HG02759 (cell line): ENCODE measurements at regions not wholly inside any gene's neighbourhood (a gene's known extent, or its start where the extent isn't known, plus 50 kb on each side); places are given as distances from the start of the nearest gene placed in this dataset.
"Not testable (repeated sequence)": the region's sequence is repeated elsewhere in the genome, so short reads cannot be mapped to it uniquely, and the experiment has no call there.

Experiments
- ATAC-seq: cut with Tn5 transposase; IDR thresholded peaks from one replicate; pipeline ENCODE4 v1.9.1; 2021; ENCODE audit warnings: mild to moderate bottlenecking, moderate library complexity; ENCODE audit not compliant: unreplicated experiment

DNA sequence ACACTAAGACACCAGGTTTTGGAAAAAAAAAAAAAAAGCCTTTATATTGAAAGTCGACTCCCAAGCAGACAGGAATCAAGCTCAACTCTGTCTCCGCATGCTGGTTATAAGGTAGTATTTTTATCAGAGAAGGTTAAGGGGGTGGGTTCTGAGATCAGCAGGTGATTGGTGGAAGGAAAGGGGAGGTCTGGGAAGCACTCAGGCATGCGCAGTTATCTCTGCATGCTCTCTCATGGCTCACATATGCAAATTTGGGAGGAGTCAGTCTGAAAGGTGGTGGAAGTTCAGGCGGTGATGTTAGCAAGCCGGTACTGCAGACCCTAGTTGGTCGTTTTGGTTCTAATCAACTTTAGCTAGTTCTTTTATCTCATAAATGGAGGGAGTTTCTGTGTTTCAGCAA, 357.6 kb upstream of the C16orf82 start:
- ATAC-seq, result no peak

DNA sequence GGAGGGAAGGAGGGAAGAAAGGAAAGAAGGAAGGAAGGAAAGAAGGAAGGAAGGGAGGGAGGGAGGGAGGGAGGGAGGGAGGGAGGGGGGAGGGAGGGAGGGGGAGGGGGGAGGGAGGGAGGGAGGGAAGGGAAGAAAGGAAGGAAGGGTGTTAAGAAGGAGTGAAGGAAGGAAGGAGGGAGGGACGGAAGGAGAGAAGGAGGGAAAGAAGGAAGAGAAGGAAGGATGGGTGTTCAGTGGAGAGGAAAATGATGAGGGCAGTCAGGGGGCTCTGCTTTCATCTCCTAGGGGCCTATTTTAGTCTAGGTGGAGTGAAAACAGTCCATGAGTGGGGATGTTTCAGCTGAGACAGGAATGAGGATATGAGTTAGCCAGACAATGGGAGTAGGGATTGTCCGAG, 357.0 kb upstream of the C16orf82 start:
- ATAC-seq, result no peak

DNA sequence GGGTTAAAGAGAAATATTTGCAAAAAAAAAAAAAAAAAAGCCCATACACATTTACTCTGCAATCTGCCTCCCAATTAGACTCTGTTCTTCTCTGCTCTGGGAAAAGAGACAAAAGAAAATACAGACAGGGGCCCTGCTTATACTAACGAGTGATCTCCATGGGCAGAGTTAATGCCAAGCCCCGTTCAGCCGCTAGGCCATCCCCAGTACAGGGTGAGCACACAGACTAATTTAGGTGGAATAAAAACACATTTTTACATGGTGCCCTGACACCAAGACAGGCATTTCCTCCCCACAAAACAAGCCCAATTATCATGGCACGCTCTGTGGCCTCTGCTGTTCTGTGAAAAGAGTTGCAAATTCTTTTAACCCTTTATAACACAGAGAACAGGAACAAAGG, 356.3 kb upstream of the C16orf82 start:
- ATAC-seq, result no peak

DNA sequence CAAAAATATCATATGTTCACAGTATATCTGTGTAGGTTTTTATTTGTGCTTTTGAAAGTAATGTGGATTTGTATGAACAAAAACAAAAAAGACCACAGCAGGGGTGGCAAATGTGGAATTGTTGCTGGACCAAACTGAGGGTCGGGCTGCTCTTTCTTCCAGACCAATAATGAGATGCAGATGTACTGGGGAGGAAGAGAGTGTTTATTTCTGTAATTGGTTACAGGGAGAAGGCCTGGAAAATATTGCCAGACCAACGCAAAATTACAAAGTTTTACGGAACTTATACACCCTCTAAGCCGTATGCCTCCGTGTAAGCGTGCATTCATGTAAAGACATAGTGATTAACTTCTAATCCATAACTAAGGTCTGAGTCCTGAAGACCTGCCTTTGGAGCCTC, 353.9 kb upstream of the C16orf82 start:
- ATAC-seq, result no peak

DNA sequence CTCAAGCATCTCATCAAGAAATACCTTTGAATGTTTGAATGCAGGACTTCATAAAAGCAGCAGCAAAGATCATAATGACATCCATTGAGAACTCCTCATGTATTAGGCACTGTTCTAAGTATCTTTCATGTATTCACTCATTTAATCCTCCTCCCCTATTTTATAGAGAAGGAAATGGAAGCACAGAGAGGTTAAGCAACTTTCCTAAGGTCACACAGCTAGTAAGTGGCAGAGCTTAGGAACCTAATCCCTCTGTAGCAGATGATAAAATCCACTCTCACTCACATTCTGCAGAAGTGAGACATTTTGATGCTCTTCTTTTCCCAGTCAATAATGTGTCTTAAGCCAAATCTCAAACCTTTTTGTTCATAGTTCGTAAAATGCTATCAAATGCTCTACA, 350.8 kb upstream of the C16orf82 start:
- no peak for ATAC-seq

DNA sequence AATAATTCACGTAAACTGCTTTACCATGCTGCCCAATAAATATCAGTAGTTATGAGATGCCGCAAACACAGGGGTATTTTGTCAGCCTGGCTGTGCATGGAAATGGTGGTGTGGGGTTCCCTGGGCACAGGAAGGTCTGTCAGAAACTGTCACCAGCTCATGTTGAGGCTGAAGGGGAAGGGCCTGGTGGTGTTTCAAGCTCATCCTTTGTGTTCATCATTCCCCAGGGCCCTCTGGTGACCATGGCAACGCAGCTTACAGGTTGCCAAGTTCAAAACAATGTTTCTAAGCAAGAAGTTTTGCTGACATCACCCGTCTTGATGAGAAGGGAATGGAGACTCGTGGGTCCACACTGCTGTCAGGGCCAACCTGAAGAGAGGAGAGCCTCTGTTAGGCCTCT, 348.9 kb upstream of the C16orf82 start:
- no peak for ATAC-seq

DNA sequence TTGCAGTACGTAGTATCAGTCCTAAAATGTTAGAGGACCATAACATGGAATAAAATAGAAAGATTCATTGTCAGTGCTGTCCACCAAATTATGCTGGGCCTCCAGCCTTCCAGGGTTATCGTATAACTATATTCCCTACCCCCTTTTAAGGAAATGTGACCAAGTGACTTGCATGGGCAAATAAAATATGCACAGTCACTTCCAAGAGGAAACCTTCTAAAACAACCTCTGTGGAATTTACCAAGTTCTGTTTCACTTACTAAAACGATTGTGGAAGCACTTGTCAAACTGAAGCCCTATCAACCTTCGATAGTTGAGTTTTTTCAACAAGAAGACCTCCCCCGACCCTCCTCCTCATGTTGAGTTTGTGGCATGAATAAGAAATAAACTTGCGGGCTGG, 345.4 kb upstream of the C16orf82 start:
- ATAC-seq, result no peak

DNA sequence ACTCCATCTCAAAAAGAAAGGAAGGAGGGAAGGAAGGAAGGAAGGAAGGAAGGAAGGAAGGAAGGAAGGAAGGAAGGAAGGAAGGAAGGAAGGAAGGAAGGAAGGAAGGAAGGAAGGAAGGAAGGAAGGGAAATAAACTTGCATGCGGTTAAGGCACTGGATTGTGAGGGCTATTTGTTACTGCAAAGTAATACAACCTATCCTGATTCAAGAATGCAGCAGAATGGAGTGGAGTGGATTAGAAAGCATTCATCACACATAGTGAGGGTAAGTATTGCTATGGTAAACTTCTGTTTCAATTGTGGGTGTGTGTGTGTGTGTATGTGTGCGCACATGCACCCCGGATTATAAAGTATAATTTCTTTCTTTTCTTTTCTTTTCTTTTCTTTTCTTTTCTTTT, 344.8 kb upstream of the C16orf82 start:
- ATAC-seq, result not testable (repeated sequence)

DNA sequence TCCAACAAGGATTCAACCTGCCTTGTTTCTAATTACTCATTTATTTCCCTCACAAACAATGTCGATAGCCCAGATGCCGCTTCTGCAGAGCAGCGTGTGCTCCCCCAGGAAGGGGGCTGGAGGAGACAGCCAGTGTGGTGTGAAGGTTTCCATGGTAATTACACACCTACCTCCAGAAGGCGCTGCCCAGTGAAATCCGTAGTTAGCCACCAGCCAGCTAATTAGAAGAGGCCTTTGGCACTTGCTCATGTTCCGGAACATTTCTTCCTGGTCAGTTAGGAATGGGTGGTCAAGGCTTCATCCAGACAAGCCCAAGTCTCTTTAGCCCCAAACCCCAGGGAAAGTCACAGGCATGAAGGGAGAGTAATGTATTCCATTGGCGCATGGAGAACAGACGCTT, 342.5 kb upstream of the C16orf82 start:
- no peak for ATAC-seq

DNA sequence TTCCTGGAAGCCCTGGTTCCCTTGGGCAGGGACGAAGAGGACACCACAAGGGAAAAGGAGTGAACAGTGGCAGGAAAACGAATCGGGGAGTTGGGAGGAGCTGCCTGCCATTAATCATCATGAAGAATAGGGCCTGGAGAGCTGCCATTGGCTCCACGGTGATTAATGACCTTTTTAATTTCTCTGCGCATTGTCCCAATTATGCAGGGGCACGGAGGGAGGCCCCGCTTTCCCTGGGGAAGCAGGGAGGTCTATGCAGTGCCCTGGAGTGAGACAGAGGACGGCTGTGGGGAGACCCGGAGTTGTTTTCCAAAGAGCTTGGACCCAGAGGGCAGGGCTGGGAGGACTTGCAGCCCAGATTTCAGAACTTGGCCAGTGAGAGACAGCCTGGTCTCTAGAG, 338.9 kb upstream of the C16orf82 start:
- no peak for ATAC-seq

DNA sequence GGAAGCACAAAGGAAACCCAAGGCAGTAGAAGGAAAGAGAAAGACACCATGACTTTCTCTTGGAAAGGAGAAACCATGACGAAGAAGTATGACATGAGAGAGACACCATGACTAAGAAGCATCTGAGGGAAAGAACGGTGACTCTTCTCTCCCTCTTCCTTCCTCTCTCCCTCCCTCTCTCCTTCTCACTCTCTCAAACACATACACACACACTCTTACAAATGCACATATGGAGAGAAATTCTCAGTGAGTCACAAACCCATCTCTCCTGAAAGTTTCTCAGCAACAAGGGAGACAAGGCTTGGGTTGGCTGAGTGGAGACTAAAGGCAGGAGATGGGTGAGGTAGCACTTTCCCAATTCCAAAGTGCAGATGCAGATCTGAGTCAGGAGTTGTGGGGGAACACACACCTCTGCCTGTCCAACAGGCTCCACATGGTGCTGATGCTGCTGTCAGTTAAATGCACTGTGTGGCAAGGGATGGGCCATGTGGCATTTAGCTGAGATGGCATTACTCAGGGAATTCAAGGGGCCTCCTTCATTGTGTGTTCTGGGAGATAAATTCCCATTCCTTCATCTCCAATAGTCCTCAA, 336.7 kb upstream of the C16orf82 start:
- ATAC-seq, result no peak

DNA sequence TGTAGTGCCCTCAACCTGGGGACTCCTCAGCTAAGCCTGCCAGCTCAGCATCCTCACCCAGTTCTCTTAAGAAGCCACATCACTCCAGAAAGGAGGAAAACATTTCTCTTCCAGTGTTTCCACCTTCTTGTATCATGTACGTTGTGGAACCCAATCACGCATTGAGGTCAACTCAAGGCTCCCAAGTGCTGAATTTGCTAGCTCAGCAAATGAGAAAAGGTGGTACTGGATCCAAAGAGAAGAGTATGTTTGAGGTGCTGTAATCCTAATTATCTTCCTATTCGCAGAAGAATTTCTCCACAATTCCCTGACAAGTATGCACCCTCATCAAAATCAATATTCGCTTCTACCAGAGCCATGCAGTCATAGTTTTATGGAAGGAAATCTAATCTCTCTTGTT, 335.0 kb upstream of the C16orf82 start:
- ATAC-seq, result no peak

DNA sequence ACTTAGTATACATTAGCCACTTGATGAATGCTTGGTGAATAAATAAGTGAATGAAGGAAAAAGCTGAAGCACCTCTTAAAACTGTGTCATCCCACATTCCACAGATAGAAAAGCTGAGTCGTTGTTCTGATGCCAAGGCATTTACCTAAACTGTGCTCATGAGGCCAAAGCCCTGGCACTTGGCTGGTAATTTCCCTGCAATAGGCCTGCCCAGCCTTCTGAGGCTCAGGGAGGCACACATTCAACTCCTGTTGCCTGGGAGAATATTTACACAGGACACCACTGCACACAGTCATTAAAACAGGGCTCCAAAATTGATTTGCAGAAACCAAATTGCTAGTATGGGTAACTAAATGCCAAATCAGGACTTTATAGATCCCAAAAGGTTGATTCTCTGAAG, 333.0 kb upstream of the C16orf82 start:
- ATAC-seq, result no peak

DNA sequence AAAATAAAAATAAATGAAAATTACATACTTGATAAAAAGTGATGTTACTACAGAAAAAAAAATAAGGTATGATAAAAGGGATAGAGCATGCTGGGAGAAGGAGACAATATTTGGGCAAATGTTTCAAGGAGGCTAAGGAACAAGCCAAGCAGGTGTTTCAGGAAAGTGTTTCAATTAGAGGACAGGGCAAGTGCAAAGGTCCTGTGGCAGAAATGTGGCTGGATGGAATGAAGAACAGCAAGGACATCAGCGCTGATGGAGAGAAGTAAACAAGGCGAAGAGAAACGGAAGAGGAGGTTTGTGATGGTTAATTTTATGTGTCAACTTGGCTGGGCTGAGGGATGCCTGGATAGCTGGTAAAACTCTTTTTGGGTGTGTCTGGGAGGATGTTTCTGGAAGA, 331.2 kb upstream of the C16orf82 start:
- no peak for ATAC-seq

DNA sequence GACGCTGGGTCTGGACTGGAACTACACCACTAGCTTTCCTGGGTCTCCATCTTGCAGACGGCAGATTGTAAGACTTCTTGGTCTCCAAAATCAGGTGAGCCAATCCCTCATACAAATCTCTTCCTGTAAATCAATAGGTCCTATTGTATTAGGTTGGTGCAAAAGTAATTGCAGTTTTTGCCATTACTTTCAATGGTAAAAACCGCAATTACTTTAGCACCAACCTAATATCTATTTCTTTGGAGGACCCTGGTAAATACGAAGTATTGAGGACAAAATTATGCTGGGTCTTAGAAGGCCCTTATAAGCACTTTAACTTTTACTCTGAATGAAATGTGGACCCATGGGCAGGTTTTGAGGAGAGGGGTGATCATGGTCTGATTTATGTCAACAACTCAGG, 330.6 kb upstream of the C16orf82 start:
- ATAC-seq, result no peak

DNA sequence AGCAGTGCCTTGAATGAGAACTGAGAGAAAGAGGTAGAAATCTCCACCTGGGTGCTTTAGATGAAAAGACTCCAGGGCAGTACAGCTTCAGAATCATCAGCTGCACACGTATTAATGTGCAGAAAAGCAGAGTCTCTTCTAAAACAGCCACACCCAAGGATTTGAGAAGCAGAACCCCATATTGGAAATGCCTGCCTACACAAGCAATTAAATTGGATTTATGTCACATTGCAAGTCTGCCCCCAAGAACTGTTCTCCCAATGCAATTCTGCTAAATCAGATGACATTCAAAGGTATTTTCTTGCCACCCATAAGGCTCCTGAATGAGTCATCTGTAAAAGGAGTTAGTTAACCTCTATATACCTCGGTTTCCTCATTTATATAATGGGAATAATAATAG, 326.0 kb upstream of the C16orf82 start:
- ATAC-seq, result no peak

DNA sequence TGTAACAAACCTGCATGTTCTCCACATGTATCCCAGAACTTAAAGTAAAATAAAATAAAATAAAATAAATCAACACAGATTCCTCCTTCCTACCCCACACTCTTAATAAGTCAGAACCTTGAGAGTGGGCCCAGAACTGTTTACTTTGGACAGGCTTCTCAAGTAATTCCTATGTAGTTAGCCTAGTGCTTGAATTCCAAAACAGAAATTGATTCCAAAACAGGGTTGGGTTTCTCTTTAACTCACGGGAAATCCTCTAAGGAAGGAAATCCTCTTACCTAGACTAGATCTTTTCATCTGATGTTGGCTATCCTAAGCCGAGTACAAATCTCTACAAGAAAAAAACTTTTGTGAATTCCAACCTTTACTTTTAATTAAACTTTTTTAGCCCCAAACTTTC, 324.7 kb upstream of the C16orf82 start:
- no peak for ATAC-seq

DNA sequence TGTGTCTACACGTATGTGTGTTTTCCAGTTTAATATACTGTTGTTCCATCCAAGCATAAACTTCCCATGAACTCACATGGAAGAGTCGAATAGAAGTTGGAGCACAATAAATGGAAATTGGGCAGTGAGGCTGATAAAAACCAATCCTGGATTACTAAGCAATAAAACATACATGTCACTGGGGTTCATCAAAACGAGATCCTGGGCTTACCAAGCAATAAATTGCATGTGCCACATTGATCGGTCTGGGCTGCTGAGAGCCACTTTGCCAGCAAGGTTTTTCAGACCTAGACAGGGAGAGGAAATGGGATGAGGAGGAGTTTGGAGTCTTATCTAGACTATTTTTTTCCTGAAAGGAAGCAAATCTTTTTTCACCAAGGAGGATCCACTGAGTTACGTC, 322.3 kb upstream of the C16orf82 start:
- no peak for ATAC-seq

DNA sequence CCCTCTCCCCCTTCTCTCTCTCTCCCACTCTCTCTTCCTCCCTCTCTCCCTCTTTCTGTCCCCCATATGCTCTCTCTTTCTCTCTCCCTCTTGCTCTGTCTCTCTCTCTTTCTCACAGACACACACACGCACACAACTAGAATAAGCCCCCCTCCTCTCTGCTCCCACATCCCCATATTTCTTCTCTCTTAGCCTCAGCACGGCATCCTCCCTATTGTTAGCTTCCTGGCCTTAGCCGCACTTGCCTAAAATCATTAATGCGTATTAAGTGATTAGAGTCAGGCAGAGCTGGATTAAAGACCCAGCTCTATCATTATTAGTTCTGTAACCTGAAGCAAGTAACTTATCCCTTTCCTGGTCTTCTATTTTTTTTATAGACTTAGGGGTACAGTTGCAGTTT, 319.0 kb upstream of the C16orf82 start:
- ATAC-seq, result no peak

DNA sequence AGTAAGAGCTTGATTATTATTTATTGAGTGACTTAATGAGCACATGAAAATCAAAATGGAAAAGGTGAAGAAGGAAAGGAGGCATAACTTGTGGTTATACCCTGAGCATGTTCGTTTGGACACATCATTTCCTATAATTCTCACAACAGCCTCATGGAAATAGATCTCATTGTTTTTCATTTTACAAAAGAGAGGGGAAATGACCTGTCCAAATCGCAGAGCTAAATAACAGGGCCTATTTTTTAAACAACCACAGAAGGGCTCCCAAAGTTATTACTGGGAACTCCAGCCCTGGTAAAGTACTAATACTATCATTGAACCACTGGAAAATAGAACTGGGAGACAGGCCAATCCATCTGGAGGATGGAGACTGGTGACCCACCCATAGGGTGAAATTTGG, 317.7 kb upstream of the C16orf82 start:
- ATAC-seq, result no peak

DNA sequence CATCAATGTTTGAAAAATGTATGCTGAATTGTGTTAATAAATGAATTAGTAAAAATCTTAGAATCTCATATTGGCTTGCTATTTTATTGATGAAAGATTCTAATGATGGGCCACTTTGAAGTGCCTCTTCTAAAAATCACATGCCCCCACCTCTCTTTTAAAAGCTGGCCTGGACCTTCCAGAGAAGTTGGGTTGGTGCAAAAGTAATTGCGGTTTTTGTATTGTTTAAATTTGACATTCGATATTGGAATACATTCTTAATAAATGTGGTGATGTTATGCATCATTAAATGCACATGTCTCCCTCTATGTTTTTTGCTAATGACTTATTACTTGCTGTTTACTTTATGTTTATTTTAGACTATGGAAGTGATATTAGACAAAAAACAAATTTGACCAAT, 314.6 kb upstream of the C16orf82 start:
- ATAC-seq, result no peak

DNA sequence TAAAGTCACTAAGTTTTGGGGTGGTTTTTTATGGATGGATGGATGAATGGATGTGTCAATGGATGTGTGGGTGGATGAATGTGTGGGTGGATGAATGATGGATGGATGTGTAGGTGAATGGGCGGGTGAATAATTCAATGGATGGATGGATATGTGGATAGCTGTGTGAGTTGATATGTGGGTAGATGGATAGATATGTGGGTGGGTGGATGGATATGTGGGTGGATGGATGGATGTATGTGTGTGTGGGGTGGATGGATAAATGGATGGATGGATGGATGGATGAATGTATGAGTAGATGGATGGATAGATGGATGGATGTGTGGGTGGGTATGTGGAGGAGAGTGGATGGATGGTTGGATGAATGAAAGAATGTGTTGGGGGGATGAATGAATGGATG, 310.1 kb upstream of the C16orf82 start:
- ATAC-seq, result no peak

DNA sequence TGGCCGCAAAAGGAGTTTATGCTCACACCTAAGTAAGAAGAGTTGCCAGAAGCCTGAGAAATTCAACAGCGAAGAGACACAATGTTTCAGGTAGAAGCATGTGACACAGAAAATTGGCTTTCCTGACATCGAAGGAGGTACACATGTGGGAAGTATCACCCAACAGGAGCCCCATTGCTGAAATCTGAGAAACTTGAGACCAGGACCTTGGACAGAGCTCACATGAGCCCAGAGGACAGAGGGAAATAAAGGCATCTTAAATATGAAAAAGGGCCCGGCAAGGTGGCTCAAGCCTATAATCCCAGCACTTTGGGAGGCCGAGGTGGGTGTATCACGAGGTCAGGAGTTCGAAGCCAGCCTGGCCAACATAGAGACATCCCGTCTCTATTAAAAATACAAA, 304.1 kb upstream of the C16orf82 start:
- no peak for ATAC-seq

DNA sequence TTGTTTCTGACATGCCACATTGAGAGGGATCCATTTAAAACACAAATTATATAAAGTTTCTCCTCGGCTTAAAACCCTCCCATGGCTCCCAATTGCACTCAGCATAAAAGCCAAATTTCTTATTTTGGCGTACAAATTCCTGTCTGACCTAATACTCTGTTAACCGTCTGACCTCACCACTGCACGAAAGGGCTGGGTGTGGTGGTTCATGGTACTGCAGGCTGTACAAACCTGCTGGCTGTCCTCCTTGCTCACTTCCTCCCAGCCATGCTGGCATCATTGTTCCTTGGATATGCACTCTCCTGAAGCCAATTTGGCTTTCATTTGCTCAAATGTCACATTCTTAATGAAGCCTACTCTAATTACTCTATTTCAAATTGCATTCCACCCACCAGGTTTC, 301.6 kb upstream of the C16orf82 start:
- peak; percentile 54 for ATAC-seq
